DMS 273 treated with DMSO at 0.1 percent for 48 hours (cell line): ENCODE measurements at regions not wholly inside any gene's neighbourhood (a gene's known extent, or its start where the extent isn't known, plus 50 kb on each side); places are given as distances from the start of the nearest gene placed in this dataset.
"Not testable (repeated sequence)": the region's sequence is repeated elsewhere in the genome, so short reads cannot be mapped to it uniquely, and the experiment has no call there.

Experiments
- DNase-seq: peaks from one replicate; lab custom pipeline; 2025; lab: John Stamatoyannopoulos, UW

DNA sequence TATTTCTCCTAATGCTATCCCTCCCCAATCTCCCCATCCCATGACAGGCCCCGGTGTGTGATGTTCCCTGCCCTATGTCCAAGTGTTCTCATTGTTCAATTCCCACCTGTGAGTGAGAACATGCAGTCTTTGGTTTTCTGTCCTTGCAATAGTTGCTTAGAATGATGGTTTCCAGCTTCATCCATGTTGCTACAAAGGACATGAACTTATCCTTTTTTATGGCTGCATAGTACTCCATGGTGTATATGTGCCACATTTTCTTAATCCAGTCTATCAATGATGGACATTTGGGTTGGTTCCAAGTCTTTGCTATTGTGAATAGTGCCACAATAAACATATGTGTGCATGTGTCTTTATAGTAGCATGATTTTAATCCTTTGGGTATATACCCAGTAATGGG is 51.3 kb upstream of the RIOK2 start:
- not testable (repeated sequence) for DNase-seq

- no peak for DNase-seq
These were observed 59.3 kb upstream of the RIOK2 start for GRCh38 chr5:97242341-97242740.

GRCh38 chr5:97243353-97243752 is 60.3 kb upstream of the RIOK2 start:
- no peak for DNase-seq

- DNase-seq = no peak
These were observed 62.3 kb upstream of the RIOK2 start for GRCh38 chr5:97245386-97245785.

DNA sequence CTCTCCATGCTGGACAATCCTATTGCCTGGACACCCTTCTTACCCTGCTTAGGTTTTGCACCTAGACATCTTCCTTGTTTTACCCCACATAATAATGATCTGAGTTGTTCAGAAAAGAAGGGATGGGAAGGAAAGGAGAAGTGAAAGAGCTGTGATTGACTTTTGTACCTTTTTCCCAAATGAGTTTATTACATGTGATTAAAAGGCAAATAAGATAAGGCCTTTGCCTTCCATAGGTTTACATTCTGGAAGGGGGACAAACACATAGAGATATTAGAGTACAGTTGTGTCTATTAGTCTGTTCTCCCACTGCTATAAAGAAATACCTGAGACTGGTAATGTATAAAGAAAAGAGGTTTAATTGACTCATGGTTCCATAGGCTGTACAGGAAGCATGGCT is 67.1 kb upstream of the RIOK2 start:
- DNase-seq = no peak

DNA sequence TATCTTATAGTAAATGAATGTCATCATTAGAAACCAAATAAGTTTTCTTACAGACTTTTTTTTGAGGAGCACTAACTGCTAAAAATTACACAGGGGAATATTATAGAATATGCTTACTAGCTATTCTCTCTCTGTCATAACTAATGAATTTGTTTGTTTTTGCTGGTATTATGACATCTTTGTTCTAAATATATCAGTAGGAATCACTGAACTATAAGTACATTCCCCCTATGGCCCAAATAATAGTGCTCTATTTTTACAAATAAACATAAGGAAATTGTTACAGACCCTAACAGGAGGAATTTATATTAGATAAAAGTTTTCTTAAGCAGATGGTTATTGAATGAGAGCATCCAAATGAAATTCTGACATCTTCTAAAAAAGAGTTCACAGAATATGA is 83.0 kb upstream of the RIOK2 start:
- DNase-seq = no peak

- DNase-seq = no peak
These were observed 83.5 kb upstream of the RIOK2 start for GRCh38 chr5:97266576-97266975.

DNA sequence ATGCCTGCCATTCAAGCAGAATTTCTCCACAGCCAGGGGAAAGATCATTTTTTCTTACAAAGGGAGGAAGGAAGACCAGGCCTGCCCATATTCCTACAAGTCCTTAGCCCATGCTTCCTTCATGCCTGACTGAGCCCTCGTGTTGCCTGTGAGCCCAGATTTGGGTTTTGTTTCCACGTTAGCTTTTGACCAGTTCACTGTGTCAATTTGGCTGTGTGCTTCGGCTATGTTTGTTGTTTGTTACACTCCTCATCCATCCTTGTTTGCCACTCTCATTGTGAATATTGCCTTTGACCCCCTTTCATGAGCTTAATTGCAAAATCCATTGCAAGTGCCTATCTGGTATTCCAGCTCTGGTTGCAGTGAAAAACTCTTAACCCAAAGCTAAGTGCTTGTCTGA is 84.7 kb upstream of the RIOK2 start:
- DNase-seq = no peak

- DNase-seq = no peak
These were observed 93.5 kb upstream of the RIOK2 start for GRCh38 chr5:97276474-97277120.

DNA sequence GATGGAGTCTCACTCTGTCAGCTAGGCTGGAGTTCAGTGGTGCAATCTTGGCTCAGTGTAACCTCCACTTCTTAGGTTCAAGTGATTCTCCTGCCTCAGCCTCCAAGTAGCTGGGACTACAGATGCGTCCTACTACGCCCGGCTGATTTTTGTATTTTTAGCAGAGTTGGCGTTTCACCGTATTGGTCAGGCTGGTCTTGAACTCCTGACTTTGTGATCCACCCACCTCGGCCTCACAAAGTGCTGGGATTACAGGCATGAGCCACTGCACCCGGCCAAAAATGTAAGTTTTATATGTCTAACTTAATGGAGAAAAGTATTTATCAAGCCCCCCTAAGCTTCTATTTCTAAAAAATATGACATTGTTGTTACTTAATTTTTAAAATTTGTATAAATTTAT is 98.2 kb upstream of the RIOK2 start:
- DNase-seq = no peak

GRCh38 chr5:97297063-97297703 is 114.1 kb upstream of the RIOK2 start:
- DNase-seq = peak; percentile 42

DNA sequence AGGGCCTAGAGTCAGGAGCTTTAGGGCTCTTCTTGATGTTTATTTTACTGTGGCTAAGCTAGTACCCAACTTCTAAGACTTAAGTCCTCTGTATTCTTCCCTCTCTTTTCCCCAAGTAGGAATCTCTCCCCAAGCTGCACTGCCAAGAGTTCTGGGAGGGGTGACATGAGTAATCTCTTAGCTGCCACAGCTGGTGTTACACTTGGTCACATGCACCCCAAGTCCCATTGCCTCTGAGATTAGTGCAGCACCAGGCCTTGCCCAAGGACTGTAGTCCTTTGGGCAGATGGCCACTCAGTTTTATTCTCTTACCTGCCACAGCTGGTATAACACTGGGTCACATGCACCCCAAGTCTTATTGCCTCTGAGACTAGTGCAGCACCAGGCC is 114.7 kb upstream of the RIOK2 start:
- no peak for DNase-seq

- not testable (repeated sequence) for DNase-seq
These were observed 118.1 kb upstream of the RIOK2 start for GRCh38 chr5:97301181-97301580.

- no peak for DNase-seq
These were observed 155.7 kb upstream of the RIOK2 start for GRCh38 chr5:97338729-97339128.

DNA sequence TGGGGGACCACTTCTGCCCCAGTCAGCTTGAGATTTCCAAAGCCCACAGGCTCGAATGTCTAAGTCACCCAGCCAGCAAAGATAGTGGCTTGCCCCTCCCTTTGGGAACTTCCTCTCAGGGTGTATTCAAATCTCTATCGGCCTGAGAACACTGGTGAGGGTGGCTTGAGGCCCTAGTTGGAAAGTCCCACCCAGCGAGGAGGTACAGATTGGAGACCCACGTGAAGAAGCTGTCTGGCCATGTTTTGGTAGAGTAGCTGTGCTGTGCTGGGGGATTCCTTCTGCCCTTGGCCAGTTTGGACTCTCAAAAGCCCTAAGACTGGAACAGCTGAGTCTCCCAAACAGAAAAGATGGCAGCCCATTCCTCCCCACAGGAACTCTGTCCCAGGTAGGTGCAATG is 172.7 kb upstream of the RIOK2 start:
- DNase-seq = no peak

GRCh38 chr5:97363577-97363976 is 180.5 kb upstream of the RIOK2 start:
- no peak for DNase-seq

GRCh38 chr5:97364731-97365130 is 181.7 kb upstream of the RIOK2 start:
- DNase-seq = no peak

DNA sequence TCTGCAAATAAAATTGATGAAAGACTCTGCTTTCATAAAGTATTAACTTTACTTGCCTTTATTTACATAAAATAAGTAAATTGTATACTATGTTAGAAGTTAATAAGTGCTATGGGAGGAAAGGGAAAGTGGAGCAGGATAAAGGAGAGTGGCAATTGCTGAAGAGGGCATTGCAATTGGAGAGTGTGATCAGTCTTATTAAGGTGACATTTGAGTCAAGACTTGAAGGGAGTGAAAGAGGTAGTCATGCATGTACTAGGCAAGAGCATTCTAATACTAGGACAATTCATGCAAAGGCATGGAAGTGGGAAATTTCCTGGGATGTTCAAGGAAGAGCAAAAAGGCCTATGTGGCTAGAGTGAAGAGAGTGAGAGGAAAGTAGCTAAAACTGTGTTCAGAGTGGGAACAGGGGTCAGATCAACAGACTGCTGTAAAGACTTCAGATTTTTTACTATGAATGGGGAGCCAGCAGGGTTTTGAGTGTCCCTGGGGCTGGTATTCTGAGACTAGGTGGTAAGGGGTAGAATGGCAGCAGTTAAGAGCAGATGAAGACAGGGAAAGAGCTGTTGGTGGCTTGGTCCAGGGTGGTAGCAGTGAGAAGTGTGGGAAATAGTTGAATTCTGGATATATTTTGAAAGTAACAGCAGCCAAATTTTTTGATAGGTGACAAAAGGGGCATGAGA is 182.3 kb upstream of the RIOK2 start:
- no peak for DNase-seq

GRCh38 chr5:97365918-97366317 is 182.9 kb upstream of the RIOK2 start:
- no peak for DNase-seq

DNA sequence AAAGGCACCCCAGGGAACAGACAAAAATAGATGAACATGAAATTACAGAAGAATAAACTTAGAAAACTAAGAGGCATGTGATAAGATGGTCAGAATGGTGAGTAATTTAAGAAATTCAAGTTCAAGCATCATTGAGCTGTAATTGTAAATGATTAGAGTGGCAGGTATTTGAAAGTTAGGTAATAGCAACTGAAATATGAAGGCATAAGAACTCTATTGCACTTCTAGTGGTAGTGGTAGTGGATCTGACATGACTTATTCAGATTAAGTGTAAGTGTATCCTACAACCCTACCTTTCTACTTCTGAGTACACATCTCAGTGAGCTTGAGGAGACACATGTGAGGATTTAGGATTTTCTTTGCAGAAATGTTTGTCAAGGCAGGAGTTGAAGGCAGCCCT is 192.9 kb upstream of the RIOK2 start:
- DNase-seq = no peak

- no peak for DNase-seq
These were observed 194.5 kb upstream of the RIOK2 start for GRCh38 chr5:97377582-97377981.

DNA sequence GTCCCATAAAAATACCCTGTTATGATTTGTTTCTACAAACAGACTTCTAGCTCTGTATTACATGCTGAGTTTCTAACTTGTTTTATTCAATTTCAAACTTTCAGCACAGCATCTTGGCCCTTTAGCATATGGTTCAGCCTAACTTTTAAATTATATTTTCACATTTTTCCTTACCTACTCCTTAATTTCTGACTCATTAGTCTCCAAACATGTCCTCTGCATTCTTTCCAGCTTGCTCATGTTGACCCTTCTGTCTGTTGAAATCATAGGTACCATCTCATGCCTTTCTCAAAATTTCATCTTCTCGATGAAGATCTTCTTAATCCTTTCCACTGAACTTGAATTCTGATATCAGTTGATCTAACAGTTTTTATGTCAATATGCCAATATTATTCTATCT is 200.9 kb upstream of the RIOK2 start:
- no peak for DNase-seq

GRCh38 chr5:97388794-97389193 is 205.7 kb upstream of the RIOK2 start:
- no peak for DNase-seq

DNA sequence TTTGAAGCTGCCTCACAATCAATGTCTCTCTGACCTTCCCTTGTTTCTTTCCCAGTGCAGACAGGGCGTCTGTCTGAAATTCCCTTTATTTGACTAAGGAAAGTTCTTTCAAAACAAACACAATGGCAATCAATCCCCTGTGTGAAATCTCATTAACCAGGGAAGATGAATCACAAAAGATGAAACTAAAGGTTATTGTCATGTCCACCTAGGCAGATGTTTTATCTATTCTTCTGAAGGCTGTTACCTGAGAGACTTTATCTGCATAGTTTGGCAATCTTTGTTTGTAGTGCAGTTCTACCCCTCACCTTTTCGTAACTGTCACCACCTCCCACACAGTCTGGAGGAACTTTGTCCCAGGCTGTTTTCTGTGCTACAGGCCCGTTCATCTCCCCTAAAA is 217.5 kb upstream of the RIOK2 start:
- no peak for DNase-seq
